ENCODE measurements at regions not wholly inside any gene's neighbourhood (a gene's known extent, or its start where the extent isn't known, plus 50 kb on each side); places are given as distances from the start of the nearest gene placed in this dataset.

DNA sequence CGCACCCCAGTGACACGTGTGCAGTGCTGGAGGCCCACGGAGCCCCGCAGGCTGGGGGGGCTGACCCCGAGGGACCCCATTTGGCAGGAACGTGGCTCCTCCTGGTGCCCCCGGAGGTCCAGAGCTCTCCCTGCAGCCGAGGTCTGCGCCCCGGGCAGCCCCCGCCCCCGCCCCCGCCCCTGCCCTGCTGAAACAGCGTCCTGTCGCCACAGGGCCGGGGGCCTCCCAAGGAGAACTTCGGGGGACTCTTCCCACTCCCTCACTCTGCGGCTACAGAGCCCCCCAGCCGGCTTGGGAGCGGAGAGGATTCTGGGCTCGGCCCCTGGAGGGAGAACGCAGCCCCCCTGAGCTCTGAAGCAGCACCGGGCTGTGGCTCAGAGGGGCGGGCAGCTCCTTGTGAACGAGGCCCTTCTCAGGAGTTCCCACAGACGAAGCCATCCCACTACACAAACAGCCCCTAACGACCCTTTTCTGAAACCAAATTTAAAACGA is 115.2 kb downstream of the DLL1 start:
- Histone ChIP-seq H3K4me1 (ENCODE audit: control extremely low read depth in 1 of 4, control insufficient read depth in 4 of 4, insufficient read depth in 4 of 4, low read length in 3 of 4) (peaks cover 0 to 6% (median 0%) of the 10 kb centered on the region in 4 experiments), H3K27ac (ENCODE audit: insufficient read depth in 1 of 2, low read depth in 1 of 2, low read length in 2 of 2, poor library complexity in 1 of 2, severe bottlenecking in 2 of 2) (no peak overlapping the region), H3K36me3 (ENCODE audit: control insufficient read depth in 4 of 4, insufficient read depth in 4 of 4, low read length in 3 of 4) (no peaks in the 10 kb centered on the region), H3K27me3 (replicated peaks in 2 of 5; ENCODE audit: control insufficient read depth in 4 of 5, insufficient read depth in 5 of 5, low read length in 4 of 5) (peaks cover 0 to 3% (median 0%) of the 10 kb centered on the region in 5 experiments), H3K4me3 (ENCODE audit: control insufficient read depth in 1 of 7, extremely low read depth in 1 of 7, insufficient read depth in 4 of 7, low read depth in 2 of 7, low read length in 6 of 7) (no peak overlapping the region), H3K9me3 (ENCODE audit: control extremely low read depth in 1 of 5, control insufficient read depth in 4 of 5, insufficient read depth in 2 of 5, low read depth in 1 of 5, low read length in 4 of 5) (peaks cover 0 to 6% (median 0%) of the 10 kb centered on the region in 5 experiments)
- no peak for DNase-seq
- POLR2A ChIA-PET: no interaction called here
- 92% methylated on average over 22 of the region's 28 CpGs for WGBS (ENCODE audit: insufficient coverage)
- CTCF ChIA-PET: no interaction called here

DNA sequence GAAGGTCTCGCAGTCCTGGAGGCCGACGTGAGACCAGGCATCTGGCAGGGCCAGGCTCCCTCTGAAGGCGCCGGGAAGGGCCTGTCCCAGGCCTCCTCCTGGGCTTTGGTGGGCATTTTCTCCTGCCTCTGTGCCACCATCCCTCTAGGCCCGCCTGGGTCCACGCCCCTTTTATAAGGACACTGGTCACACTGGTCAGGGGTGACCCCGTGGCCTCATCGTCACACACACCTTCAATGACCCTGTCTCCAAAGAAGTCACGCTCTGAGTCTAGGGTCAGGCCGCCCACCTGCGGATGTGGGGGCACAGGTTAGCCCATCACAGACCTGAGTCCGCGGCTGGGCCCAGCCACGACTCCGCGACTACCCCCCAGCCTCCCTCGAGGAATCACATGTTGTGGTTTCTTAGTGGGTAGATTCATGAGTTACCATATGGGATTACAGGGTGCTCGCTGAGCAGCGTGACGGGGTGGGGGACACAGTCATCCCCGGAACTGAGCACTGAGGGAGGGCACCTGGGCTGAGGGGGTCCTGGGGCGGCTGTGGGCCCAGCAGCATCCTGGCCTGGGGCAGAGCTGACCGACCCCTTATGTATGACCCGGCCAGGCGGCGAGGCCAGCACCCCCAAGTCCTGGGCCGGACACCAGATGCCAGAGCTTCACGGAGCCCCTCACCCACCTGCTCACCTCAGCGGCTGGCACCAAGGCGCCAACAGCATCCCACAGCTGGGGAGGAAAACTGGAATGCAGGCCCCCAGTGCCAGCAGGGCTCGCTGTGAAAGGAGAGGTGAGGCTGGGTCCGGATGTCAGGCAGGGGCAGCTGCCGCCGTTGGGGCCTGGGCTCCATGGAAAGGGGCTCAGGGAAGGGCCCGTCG is 115.9 kb downstream of the DLL1 start:
- Histone ChIP-seq H3K27ac (ENCODE audit: insufficient read depth in 1 of 2, low read depth in 1 of 2, low read length in 2 of 2, poor library complexity in 1 of 2, severe bottlenecking in 2 of 2) (no peak overlapping the region), H3K27me3 (replicated peaks in 2 of 5; ENCODE audit: control insufficient read depth in 4 of 5, insufficient read depth in 5 of 5, low read length in 4 of 5) (peaks cover 0 to 3% (median 0%) of the 10 kb centered on the region in 5 experiments), H3K36me3 (ENCODE audit: control insufficient read depth in 4 of 4, insufficient read depth in 4 of 4, low read length in 3 of 4) (no peaks in the 10 kb centered on the region), H3K4me3 (ENCODE audit: control insufficient read depth in 1 of 7, extremely low read depth in 1 of 7, insufficient read depth in 4 of 7, low read depth in 2 of 7, low read length in 6 of 7) (no peak overlapping the region), H3K4me1 (ENCODE audit: control extremely low read depth in 1 of 4, control insufficient read depth in 4 of 4, insufficient read depth in 4 of 4, low read length in 3 of 4) (peaks cover 0 to 6% (median 0%) of the 10 kb centered on the region in 4 experiments), H3K9me3 (ENCODE audit: control extremely low read depth in 1 of 5, control insufficient read depth in 4 of 5, insufficient read depth in 2 of 5, low read depth in 1 of 5, low read length in 4 of 5) (peaks cover 0 to 9% (median 0%) of the 10 kb centered on the region in 5 experiments)
- CTCF ChIA-PET: interaction anchor here (1.8 kb wide), 1 partner anchor 10 kb away, joined by 6 read pairs; no protein-coding TSS in a partner anchor
- 96% methylated on average over 26 of the region's 37 CpGs for WGBS (ENCODE audit: insufficient coverage)
- peak in 1 of 3 donors; percentile 22 for DNase-seq
- POLR2A ChIA-PET: no interaction called here

- 77% methylated on average over 16 of the region's 17 CpGs for WGBS (ENCODE audit: insufficient coverage)
- Histone ChIP-seq H3K4me1 (ENCODE audit: control extremely low read depth in 1 of 4, control insufficient read depth in 4 of 4, insufficient read depth in 4 of 4, low read length in 3 of 4) (peaks cover 0 to 6% (median 0%) of the 10 kb centered on the region in 4 experiments), H3K36me3 (ENCODE audit: control insufficient read depth in 4 of 4, insufficient read depth in 4 of 4, low read length in 3 of 4) (no peaks in the 10 kb centered on the region), H3K27ac (ENCODE audit: insufficient read depth in 1 of 2, low read depth in 1 of 2, low read length in 2 of 2, poor library complexity in 1 of 2, severe bottlenecking in 2 of 2) (no peak overlapping the region), H3K4me3 (ENCODE audit: control insufficient read depth in 1 of 7, extremely low read depth in 1 of 7, insufficient read depth in 4 of 7, low read depth in 2 of 7, low read length in 6 of 7) (no peak overlapping the region), H3K9me3 (ENCODE audit: control extremely low read depth in 1 of 5, control insufficient read depth in 4 of 5, insufficient read depth in 2 of 5, low read depth in 1 of 5, low read length in 4 of 5) (peaks cover 0 to 14% (median 0%) of the 10 kb centered on the region in 5 experiments), H3K27me3 (replicated peaks in 2 of 5; ENCODE audit: control insufficient read depth in 4 of 5, insufficient read depth in 5 of 5, low read length in 4 of 5) (peaks cover 0 to 3% (median 0%) of the 10 kb centered on the region in 5 experiments)
- DNase-seq: peak in 1 of 3 donors; percentile 41
- ChIA-PET CTCF (interaction anchor here (1.8 kb wide), 1 partner anchor 10 kb away, joined by 6 read pairs; no protein-coding TSS in a partner anchor), POLR2A (no interaction called here)
These were observed 116.6 kb downstream of the DLL1 start for GRCh38 chr6:170174124-170174770.

DNA sequence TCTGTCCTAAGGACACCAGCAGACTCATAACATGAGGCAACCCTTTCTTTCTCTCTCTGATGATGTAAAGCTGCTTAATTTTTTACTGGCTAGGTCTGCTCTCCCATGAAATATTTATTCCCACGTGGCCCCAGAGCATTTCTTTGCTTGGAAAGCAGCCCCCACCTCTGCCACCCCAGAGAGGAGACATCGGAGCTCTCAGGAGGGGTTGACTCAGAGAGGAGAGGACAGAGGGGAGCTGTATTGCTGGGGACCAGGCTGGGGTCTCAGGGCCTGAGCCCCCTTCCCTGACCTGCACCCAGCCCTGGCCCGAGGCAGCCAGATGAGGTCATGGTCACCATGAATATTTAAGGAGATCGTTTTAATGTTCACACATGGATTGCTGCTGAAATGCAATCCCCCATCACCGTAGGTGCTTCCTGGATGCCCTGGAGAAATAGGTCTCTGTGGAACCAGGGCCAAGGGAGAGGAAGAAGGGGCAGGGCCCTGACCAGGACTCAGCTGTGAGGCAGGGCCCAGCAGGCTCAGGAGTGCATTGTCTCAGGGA is 117.5 kb downstream of the DLL1 start:
- Histone ChIP-seq H3K36me3 (ENCODE audit: control insufficient read depth in 4 of 4, insufficient read depth in 4 of 4, low read length in 3 of 4) (no peaks in the 10 kb centered on the region), H3K27me3 (replicated peaks in 2 of 5; ENCODE audit: control insufficient read depth in 4 of 5, insufficient read depth in 5 of 5, low read length in 4 of 5) (peaks cover 0 to 3% (median 0%) of the 10 kb centered on the region in 5 experiments), H3K4me3 (ENCODE audit: control insufficient read depth in 1 of 7, extremely low read depth in 1 of 7, insufficient read depth in 4 of 7, low read depth in 2 of 7, low read length in 6 of 7) (no peak overlapping the region), H3K9me3 (ENCODE audit: control extremely low read depth in 1 of 5, control insufficient read depth in 4 of 5, insufficient read depth in 2 of 5, low read depth in 1 of 5, low read length in 4 of 5) (peaks cover 0 to 21% (median 2%) of the 10 kb centered on the region in 5 experiments), H3K27ac (ENCODE audit: insufficient read depth in 1 of 2, low read depth in 1 of 2, low read length in 2 of 2, poor library complexity in 1 of 2, severe bottlenecking in 2 of 2) (no peak overlapping the region), H3K4me1 (ENCODE audit: control extremely low read depth in 1 of 4, control insufficient read depth in 4 of 4, insufficient read depth in 4 of 4, low read length in 3 of 4) (peaks cover 0 to 6% (median 0%) of the 10 kb centered on the region in 4 experiments)
- POLR2A ChIA-PET: no interaction called here
- WGBS (ENCODE audit: insufficient coverage): 87% methylated on average over 5 of the region's 5 CpGs
- CTCF ChIA-PET: interaction anchor here (1.8 kb wide), 1 partner anchor 9 kb away, joined by 6 read pairs; no protein-coding TSS in a partner anchor
- no peak for DNase-seq

DNA sequence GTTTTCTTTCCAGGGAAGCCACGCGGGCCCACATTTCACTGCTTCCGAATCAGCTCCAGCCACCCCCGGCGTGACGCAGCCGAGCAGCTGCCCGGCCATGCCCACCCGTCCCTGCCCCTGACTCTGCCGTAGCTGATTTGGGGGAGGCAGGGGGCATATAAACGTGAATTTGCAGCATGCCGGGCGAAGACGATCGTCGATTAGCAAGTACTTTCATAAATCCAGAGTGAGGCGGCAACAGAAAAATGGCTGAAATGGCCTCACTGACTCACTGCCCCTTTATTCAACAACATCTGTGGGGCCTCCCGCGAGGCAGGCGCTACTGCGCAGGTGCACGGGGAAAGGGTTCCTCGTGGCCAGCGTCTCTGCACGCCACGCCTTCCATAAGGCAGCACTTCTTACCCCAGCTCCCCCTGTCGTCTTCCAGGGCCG is 118.0 kb downstream of the DLL1 start:
- H3K27ac ChIP-seq (ENCODE audit: insufficient read depth in 1 of 2, low read depth in 1 of 2, low read length in 2 of 2, poor library complexity in 1 of 2, severe bottlenecking in 2 of 2): no peak overlapping the region
- POLR2A ChIA-PET: no interaction called here
- H3K27me3 ChIP-seq (replicated peaks in 2 of 5; ENCODE audit: control insufficient read depth in 4 of 5, insufficient read depth in 5 of 5, low read length in 4 of 5): peaks cover 0 to 3% (median 0%) of the 10 kb centered on the region in 5 experiments
- peaks cover 0 to 27% (median 3%) of the 10 kb centered on the region in 5 experiments for H3K9me3 ChIP-seq (ENCODE audit: control extremely low read depth in 1 of 5, control insufficient read depth in 4 of 5, insufficient read depth in 2 of 5, low read depth in 1 of 5, low read length in 4 of 5)
- no peak overlapping the region for H3K4me3 ChIP-seq (ENCODE audit: control insufficient read depth in 1 of 7, extremely low read depth in 1 of 7, insufficient read depth in 4 of 7, low read depth in 2 of 7, low read length in 6 of 7)
- no peaks in the 10 kb centered on the region for H3K36me3 ChIP-seq (ENCODE audit: control insufficient read depth in 4 of 4, insufficient read depth in 4 of 4, low read length in 3 of 4)
- H3K4me1 ChIP-seq (ENCODE audit: control extremely low read depth in 1 of 4, control insufficient read depth in 4 of 4, insufficient read depth in 4 of 4, low read length in 3 of 4): peaks cover 0 to 6% (median 0%) of the 10 kb centered on the region in 4 experiments
- CTCF ChIA-PET: interaction anchor here (1.8 kb wide), 1 partner anchor 8 kb away, joined by 6 read pairs; no protein-coding TSS in a partner anchor
- DNase-seq: no peak
- over 99% methylated on average over 25 of the region's 28 CpGs for WGBS (ENCODE audit: insufficient coverage)

DNA sequence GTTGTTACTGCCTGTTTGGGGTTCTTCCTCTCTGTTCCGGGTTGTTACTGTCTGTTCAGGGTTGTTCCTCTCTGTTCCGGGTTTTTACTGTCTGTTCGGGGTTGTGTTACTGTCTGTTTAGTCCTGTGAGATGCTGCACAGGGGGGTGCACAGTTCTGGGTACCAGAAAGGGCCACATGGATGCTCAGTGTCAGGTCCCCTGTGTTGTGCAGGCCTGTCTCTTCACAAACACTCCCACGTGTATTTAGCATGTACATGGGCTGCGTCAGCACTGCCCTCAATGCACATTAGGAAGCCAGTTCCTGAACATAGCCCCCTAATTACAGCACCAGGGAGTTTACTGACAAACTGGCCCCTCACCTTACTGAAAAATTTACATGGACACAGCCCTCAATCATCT is 118.5 kb downstream of the DLL1 start:
- Histone ChIP-seq H3K4me1 (ENCODE audit: control extremely low read depth in 1 of 4, control insufficient read depth in 4 of 4, insufficient read depth in 4 of 4, low read length in 3 of 4) (peaks cover 0 to 6% (median 0%) of the 10 kb centered on the region in 4 experiments), H3K4me3 (ENCODE audit: control insufficient read depth in 1 of 7, extremely low read depth in 1 of 7, insufficient read depth in 4 of 7, low read depth in 2 of 7, low read length in 6 of 7) (no peak overlapping the region), H3K9me3 (ENCODE audit: control extremely low read depth in 1 of 5, control insufficient read depth in 4 of 5, insufficient read depth in 2 of 5, low read depth in 1 of 5, low read length in 4 of 5) (peaks cover 0 to 30% (median 3%) of the 10 kb centered on the region in 5 experiments), H3K27me3 (replicated peaks in 2 of 5; ENCODE audit: control insufficient read depth in 4 of 5, insufficient read depth in 5 of 5, low read length in 4 of 5) (peaks cover 0 to 3% (median 0%) of the 10 kb centered on the region in 5 experiments), H3K27ac (ENCODE audit: insufficient read depth in 1 of 2, low read depth in 1 of 2, low read length in 2 of 2, poor library complexity in 1 of 2, severe bottlenecking in 2 of 2) (no peak overlapping the region), H3K36me3 (ENCODE audit: control insufficient read depth in 4 of 4, insufficient read depth in 4 of 4, low read length in 3 of 4) (no peaks in the 10 kb centered on the region)
- ChIA-PET POLR2A (no interaction called here), CTCF (no interaction called here)
- WGBS (ENCODE audit: insufficient coverage): 100% methylated on average over 2 of the region's 5 CpGs
- no peak for DNase-seq
